Activated CD8-positive, alpha-beta memory T cell treated with anti-CD3 and anti-CD28 coated beads, Interleukin-2, amount 50 U/mL, for 48 hours (primary cell): ENCODE measurements at regions not wholly inside any gene's neighbourhood (a gene's known extent, or its start where the extent isn't known, plus 50 kb on each side); places are given as distances from the start of the nearest gene placed in this dataset.
"Not testable (repeated sequence)": the region's sequence is repeated elsewhere in the genome, so short reads cannot be mapped to it uniquely, and the experiment has no call there.

Experiments used
- DNase-seq: peaks from one replicate; pipeline ENCODE4 v3.0.0-alpha.2; 2020

- no peak for DNase-seq
Observed at GRCh38 chr1:25020851-25021590, 90.9 kb upstream of the RUNX3 start.

- no peak for DNase-seq
Observed at GRCh38 chr1:25020173-25020845, 90.2 kb upstream of the RUNX3 start.

- no peak for DNase-seq
Observed at GRCh38 chr1:25019337-25020172, 89.5 kb upstream of the RUNX3 start.

- no peak for DNase-seq
Observed at GRCh38 chr1:25018943-25019336, 88.9 kb upstream of the RUNX3 start.

GRCh38 chr1:25018110-25018735 lies 88.1 kb upstream of the RUNX3 start:
- no peak for DNase-seq

- no peak for DNase-seq
Observed at GRCh38 chr1:25017436-25018109, 87.5 kb upstream of the RUNX3 start.

- no peak for DNase-seq
Observed at GRCh38 chr1:25012966-25013962, 83.2 kb upstream of the RUNX3 start.

GRCh38 chr1:25011943-25012638 lies 82.0 kb upstream of the RUNX3 start:
- DNase-seq: no peak

- DNase-seq: no peak
Observed at GRCh38 chr1:25011275-25011674, 81.2 kb upstream of the RUNX3 start.

- DNase-seq: no peak
Observed at GRCh38 chr1:25009671-25010262, 79.7 kb upstream of the RUNX3 start.

- DNase-seq: no peak
Observed at GRCh38 chr1:25008192-25008485, 78.1 kb upstream of the RUNX3 start.

GRCh38 chr1:25007390-25008191 lies 77.5 kb upstream of the RUNX3 start:
- DNase-seq: not testable (repeated sequence)

GRCh38 chr1:25006770-25007169 lies 76.7 kb upstream of the RUNX3 start:
- no peak for DNase-seq

GRCh38 chr1:25004355-25004754 lies 74.3 kb upstream of the RUNX3 start:
- no peak for DNase-seq

GRCh38 chr1:25003457-25004190 lies 73.5 kb upstream of the RUNX3 start:
- no peak for DNase-seq

GRCh38 chr1:25003000-25003399 lies 72.9 kb upstream of the RUNX3 start:
- no peak for DNase-seq

- no peak for DNase-seq
Observed at GRCh38 chr1:25001125-25001915, 71.2 kb upstream of the RUNX3 start.

- no peak for DNase-seq
Observed at GRCh38 chr1:24999906-25000305, 69.8 kb upstream of the RUNX3 start.
